NCI-H1694 treated with DMSO at 0.1 percent for 48 hours (cell line): ENCODE measurements at regions not wholly inside any gene's neighbourhood (a gene's known extent, or its start where the extent isn't known, plus 50 kb on each side); places are given as distances from the start of the nearest gene placed in this dataset.

Source experiments
- DNase-seq: peaks from one replicate; lab custom pipeline; 2025; lab: John Stamatoyannopoulos, UW

DNA sequence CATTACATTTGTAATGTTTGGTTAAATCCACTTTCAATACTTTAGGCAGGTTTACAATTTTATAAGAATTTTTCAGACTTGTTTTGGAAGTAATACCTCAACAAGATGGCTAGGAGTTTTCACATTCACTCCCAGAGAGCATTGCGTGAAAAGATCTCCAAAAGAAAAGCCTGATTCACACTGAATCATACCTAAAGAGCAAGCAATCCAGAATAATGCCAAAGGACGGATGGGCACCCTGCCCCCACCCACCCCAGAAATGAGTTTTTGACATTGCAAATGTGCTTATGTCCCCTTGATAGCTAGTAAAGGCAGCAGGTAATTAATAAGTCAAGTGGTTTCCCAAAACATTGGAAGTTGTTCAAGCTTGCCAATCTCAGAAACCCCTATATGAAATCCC lies 557.7 kb upstream of the TENM3 start:
- no peak for DNase-seq

DNA sequence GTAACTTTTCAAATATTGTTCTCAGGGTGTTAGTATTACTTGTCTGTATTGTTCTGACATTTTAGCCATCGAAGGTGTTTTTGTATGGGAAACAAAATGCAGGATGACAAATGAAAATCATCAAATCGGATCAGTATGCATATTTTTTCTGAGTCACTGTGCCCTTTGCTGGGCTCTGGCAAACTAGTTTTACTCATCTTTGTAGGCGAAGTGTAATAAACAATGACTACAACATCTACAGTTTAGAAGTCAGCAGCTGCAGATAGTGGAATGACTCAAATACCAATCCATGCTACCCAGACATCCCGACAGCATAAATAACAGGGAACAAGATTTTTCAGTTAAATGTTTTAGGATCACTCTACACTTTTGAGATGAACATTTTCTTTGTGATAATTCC lies 557.3 kb upstream of the TENM3 start:
- DNase-seq: no peak

DNA sequence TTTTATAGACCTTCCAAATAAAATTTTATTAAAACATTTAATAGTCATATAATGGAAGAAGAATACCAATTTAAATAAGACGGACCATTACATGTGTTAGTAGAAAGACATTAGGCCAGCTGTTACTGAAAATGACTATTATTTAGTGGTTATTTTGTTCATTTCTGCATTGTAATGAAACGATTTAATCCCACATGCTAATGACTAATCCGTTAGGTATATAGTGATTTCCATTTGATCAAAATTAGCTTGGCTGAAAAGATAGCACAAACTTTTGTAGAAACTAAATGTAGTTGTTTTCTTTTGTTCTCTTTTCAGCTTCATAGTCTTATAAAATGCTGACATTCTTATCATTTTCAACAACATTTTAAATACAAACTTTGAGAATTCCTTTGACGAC lies 556.1 kb upstream of the TENM3 start:
- DNase-seq: no peak

DNA sequence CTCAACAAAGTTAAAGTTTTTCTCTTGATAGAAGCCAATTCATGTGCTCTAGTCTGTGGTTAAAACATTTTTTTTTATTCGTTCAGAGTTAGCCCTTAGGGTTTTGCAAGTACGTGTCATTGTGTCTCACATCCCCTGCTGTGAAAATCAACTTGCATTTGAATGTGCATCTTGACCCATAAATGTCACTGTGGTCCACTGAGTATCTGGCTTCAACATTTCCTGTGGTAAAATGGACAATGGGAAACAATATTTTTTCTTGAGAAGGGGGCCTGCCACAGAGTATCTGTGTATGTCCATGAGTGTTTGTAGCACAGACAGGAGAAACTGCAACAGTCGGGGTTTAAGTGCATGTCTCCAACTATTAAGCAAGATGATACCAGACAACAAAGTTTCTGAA lies 554.8 kb upstream of the TENM3 start:
- no peak for DNase-seq

DNA sequence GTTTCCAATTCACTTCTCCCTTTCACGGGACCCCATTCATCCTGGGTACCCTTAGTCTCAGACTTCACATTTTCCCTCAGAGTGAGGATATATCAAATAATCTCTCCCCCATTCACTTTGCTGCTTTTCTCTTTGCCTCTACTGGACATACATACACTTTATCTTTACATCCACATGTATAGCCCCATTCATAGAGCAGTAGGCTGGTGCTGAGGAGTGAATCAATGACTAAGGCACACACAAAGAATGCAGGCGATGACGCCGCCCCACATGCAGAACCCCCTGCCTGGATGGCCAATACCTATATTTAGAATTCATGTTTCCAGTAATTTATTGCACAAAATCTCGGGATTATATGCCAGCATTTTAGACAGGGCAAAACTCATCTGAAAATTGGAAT lies 554.3 kb upstream of the TENM3 start:
- DNase-seq: no peak

DNA sequence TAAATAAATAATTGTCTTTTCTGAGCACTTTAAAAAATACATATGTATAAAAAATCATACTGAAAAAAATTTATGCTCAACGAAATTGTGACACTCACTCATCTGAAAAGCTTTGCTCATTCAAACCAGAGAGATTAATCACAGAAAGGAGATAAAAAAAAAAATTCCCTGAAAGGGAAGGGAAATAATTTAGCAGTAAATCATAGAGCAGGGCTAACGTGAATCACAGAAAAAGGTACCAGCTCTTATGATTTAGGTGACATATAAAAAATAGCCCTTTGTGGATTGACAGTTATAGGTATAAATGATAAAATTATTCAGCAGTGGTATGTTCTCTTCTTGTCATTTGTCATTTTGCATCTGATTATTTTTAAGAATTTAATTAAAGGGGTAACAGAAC lies 552.7 kb upstream of the TENM3 start:
- DNase-seq: no peak

DNA sequence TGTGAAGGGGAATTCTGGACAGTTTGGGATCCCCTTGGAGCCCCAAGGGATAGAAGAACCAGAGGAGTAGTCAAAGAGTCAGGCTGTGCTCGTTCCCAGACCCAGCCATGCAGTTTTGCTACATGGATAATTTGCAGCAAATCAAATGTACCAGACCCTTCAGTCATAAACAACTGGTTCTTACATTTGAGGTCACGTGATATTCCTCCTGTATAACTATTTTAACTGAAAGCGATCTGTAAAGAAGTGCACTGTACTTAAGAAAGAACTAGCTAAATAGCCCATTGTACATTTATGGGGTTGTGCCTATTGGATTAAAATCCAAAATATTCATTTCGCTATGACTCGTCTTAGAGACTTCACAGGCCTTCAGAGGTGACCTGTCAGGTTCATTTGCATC lies 550.2 kb upstream of the TENM3 start:
- DNase-seq: no peak

DNA sequence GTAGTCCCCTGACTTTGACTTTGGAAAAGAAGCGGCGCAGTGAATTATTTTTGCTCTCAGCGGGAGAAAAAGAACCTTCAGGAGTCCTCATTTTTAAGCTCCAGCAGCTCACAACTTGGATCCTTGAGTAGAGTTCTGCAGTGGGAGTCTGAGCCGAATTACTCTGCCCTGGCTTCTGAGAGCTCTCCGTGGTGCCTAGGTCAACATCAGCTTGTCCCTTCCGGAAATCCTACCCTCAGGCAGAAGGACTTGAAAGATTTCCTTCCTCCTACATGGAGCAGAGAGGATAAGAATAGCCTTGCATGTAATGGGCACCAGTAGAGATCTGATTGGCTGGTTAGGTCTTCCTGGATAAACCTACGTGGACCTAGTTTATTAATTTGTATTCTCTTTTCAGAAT lies 549.7 kb upstream of the TENM3 start:
- no peak for DNase-seq

DNA sequence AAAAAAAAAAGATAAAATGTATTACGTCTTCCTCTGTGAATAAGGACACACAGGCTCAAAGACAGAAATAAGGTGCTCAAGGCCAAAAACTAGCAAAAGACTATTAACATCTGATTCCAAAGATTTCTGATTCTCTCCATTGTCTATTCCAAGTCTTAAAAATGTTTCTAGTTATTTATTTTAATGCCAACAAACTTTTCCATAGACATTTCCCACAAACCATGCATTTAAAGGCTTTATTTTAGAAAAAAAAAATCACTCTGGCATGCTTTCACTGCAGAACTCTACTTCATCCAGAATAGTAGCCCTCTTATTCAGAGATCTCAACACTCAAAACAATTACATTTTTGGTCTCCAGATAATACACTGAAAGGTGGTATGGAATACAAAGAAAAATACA lies 545.0 kb upstream of the TENM3 start:
- DNase-seq: no peak

DNA sequence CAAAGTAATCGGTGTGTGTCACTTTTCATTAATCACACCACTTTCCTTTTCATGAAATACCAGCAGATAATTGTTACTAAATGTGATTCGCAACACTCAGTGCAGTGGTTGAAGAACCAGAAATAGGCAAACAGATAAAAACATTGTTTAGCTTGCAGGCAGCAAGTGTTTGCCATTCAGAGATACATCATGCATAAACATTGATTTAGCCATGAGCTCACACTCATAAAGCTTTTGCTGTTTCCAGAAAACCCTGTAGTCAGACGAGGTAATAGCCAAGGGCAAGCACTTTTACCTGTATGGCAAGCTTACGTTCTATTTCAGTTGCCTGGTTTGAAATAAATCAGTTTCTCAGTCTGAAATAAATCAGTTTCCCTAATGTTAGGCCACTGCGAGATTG lies 542.0 kb upstream of the TENM3 start:
- DNase-seq: no peak

DNA sequence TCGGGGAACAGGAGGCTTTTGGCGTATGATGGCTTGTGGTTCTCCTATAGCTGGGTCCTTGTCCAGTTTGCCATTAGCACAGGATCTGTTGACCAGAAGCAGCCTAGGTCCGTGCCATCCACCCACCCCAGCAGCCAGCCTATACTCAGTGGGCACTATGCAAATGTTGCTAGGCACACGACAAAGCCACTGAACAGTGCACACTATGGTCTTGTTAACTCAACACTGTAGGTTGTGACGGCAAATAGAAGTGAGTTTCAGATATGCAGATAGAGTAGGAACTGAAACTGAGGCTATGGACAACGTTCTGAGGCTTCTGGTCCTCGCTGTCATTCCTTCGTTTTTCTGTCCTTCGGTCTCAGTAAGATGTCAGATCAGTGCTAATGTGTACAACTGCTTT lies 541.3 kb upstream of the TENM3 start:
- no peak for DNase-seq

DNA sequence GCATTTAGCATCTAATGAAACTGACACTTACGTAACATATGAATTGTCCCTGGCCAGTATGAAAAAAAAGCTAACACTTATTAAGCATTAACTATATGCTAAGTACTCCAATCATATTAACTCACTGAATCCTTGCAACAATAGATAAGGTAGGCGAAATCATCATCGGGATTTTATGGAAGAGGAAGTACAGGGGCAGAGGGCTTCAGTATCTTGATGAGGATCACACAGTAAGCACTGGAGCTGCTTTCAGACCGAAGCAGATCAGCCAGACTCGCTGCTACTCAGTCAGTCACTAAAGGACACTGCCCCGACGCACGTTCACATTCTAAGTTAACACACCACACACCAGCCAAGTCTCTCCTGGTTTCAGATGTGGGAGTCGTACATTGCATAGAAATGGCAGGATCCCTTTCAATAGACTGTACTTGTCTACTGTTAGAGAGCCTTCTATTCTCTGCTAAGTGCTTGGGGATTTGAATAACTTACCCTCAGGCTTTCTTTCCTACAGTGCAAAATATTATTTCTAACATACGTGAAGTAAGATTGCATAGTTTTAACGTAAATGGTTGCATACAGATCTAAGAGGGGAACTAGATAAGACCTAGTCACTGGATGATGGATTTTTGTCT lies 540.2 kb upstream of the TENM3 start:
- DNase-seq: no peak

DNA sequence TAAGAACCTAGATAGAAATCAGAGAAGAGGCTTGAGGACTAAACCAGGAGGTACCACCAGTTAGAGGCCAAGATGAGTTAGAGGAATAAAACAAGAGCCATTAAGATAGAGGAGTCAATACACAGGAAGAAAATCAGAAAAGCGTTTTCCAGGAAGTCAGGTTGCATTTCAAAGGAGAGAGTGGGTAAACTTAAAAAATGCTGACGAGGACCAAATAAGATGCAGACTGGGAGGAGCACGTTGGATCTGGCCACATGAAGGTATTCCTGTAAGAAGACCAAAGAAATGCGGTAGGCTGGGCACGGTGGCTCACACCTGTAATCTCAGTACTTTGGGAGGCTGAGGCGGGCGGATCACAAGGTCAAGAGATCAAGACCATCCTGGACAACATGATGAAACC lies 533.1 kb upstream of the TENM3 start:
- no peak for DNase-seq

DNA sequence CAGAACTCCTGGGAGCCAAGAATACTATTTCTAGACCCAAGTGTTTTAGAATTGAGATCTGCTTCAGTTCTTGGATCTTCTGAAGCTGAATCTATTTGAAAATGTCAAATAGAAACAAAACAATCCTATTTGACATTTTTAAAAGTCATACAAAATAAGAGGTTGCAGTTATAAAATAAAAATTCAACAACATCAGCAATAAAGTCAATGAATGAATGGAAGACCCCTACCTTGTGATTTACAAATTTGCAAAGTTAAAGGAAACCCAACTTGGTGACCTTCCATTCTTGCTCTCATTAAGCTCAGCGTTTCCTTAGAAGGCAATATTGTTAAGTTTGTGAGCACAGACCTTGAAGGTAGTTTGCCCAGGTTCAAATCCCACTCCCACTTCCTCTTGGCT lies 531.8 kb upstream of the TENM3 start:
- no peak for DNase-seq

DNA sequence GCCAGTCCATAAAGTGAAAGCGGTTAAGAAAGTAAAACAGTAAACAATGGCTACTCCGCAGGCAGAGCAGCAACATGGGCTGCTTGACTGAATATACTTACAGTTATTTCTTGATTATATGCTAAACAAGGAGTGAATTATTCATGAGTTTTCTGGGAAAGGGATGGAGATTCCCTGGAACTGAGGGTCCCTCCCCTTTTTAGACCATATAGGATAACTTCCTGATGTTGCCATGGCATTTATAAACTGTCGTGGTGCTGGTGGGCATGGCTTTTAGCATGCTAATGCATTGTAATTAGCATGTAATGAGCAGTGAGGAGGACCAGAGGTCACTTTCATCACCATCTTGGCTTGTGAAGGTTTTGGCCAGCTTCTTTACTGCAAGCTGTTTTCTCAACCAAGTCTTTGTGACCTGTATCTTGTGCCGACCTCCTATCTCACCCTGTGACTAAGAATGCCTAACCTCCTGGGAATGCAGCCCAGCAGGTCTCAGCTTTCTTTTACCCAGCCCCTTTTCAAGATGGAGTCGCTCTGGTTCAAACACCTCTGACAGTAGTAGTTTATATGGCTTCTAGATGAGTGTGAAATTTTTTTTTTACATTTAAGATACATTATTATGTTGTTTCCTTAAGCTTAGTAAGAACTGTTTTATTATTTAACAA lies 514.8 kb upstream of the TENM3 start:
- no peak for DNase-seq

DNA sequence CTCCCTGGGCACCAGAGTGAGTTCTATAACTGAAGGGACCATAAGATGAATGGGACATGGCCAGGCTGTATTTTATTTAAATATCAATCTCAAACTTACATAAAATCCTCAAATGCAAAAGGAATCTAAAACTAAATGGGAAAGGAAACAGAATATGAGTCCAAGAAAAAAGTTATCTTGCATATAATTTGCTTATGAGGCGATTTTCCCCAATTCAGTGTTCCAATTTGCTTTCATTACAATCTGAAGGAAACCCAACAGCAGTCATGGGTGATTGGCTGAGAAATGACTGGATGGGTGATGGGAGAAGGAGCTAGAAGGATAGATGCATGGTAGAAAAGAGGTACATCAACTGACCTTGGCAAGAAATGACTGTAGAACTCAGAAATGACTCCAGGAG lies 511.3 kb upstream of the TENM3 start:
- no peak for DNase-seq

DNA sequence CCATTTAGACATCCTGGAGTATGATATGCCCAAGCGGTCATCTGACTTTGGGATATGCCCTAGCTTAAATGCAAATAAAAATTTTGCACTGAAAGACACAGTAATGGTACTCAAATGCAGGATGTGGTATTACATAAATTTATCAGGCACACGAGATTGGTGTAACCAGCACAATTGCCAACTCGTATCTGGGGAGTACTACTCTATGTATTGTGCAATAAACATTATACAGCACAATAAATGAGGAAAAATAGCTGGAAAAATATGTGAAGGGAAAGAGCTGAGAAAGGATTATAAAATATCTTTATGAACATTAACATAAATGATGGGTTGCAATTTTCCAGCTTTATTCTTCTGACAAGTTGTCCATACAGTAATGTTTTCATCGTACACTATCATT lies 505.5 kb upstream of the TENM3 start:
- no peak for DNase-seq

DNA sequence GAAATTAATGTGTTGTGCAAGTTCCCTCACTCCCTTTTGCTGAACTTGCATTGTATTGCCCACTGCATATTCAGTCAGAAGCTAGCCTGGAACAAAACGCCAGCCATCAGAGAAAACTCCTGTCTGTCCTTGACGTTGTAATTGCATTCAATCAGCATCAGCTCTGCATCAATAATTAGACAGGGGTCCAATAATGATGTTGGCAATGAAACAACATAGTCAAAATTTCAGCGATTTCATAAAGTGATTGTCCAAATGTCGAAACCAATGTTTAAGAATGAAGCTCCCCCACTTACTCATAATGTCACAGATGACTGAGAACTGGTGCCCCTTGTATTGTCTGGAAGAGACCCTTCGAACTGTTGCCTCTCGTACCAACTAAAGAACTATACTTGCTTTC lies 504.2 kb upstream of the TENM3 start:
- DNase-seq: no peak

DNA sequence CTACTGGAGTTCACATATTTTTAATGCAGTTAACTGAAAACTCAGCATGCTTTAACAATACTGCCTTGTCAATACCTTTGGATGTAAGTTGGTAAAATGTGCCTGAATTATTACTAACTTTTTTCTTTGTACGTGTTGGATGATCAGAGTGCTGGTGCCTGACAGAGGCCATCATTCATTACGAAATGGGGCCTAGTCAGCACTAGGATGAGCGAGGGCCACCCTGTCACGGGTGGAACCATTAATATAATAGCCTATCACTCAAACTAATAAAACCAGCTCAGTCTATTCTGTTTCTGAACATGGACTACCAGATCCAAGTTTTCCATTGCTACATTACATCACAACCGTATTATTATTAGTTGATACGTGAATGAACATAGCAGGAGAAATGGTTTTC lies 501.7 kb upstream of the TENM3 start:
- DNase-seq: no peak

DNA sequence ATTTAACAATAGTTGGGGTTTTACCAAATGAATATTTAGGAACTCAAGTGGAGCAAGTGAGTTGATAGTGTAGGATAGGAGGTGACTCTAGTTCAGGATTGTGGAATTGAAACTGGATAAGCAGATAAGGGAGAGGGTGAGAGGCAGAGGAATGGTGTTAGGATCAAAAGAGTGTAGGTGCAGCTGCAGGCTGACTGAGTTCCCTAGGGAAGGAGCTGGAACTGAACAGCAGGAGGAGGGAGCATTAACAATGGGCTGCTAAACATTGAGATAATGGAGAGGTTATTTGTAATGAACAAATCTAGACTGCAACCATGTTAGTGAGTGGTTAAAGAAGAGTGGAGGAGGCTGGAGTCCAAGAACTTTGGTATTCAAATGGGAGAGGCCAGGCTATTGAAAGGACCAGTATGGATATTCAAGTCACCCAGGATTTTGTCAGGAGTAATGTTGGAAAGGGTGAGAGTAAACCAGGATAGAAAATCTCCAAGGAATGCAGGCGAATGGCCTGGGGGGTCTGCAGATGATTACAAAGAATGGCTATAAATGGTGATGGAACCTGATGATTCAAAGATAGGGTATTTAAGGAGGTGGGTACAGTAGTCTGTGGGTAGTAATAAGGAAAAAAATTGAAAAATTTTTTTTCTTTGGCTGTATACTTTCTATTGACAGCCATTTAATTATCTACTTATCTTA lies 497.1 kb upstream of the TENM3 start:
- no peak for DNase-seq

DNA sequence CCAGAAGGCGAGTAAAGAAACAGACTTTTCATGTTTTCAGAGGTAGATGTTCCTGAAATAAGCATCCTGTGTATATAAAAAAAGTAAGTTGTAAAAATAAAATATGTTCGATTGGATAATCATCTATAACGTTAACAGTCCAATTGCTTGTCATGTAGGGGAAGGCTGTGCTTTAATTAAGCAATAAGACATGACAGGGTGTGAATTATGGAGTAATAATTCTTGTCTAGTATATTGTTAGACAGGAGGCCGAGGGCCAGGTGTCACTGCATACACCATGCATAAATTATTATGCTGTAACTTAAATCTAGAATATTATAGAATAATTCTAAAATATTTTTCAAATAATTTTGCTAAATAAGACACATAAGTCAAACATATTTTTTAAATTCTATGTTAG lies 494.6 kb upstream of the TENM3 start:
- no peak for DNase-seq

DNA sequence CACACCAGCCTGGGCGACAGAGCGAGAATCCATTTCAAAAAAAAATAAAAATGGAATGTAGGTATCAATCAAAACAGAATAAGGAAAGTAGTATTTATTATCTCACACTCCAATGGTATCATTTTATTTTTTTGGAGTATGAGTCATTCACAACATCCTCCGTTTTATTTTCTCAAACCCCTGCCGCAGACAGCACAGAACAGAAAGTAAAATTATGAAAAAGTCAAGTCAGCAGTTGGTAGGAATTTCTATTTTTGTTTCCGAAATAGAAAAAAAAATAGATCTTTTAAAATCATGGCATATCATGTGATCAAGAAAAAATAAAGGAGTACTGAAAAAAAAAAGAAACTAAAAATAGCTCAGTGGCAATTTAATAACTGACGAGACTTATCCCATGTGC lies 490.7 kb upstream of the TENM3 start:
- no peak for DNase-seq

DNA sequence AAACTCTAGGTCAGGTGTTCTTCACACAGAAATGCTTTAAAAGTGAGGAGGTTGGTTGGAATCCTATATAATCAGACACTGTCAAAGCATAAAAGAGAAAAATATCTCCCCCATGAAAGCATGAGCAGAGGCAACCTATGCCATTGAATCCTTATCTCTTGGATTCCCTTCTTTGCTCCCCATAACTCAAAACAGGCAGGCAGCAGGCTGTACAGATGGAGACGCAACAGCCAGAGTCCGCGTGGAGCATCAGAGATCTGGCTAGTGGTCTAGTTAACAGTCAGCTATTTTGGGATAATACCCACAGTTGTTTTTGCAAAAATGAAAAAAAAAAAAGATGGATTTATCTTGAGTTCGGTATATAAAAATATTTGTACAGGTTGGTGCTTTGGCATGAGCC lies 490.0 kb upstream of the TENM3 start:
- DNase-seq: no peak

DNA sequence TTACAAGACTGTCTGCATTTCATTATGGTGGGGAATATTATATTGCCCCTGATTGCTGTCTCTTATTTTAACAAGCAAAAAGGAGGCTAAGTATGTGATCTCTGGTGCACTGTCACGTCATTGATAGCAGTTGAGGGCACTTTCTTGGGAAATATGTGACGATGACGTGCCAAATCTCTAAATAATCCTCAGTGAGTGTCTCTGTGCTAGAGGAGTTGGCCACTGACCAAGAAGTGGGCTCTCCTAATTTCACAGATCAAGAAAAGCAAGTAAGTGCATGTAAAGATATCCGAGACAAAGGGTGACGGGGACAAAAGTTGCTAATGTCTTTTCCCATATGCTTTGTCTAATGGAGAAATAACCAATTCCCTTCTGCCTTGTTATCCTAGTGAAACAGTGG lies 487.4 kb upstream of the TENM3 start:
- DNase-seq: no peak
